ENCODE measurements at regions not wholly inside any gene's neighbourhood (a gene's known extent, or its start where the extent isn't known, plus 50 kb on each side); places are given as distances from the start of the nearest gene placed in this dataset.

DNA sequence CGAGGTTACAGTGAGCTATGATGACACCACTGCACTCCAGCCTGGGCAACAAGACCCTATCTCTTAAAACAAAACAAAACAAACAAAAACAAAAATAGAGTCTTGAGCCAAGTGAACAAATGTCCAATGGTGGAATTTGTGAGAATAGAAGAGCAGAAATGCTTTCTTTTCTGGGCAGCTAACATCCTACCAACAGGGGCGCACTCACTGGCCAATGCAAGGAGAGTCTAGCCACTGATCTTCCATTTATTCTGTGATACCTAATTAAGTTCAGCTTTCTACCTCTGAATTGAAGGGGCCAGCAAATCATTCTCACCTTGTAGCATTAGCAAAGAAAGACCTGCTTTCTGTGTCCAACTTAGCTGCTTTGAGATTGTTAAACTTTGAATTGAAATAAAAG, 301.9 kb upstream of the NR2F2 start:
- no peak for ATAC-seq
- no peak overlapping the region for H3K4me3 Mint-ChIP-seq
- H3K4me1 Mint-ChIP-seq = no peaks in the 10 kb centered on the region
- ChIA-PET CTCF (interaction anchor here (0.6 to 1.1 kb wide), 3 partner anchors 16 to 28 kb away, joined by 3 to 4 read pairs (median 4); no protein-coding TSS in a partner anchor), POLR2A (no interaction called here)
- TF ChIP-seq, protein P1, sequence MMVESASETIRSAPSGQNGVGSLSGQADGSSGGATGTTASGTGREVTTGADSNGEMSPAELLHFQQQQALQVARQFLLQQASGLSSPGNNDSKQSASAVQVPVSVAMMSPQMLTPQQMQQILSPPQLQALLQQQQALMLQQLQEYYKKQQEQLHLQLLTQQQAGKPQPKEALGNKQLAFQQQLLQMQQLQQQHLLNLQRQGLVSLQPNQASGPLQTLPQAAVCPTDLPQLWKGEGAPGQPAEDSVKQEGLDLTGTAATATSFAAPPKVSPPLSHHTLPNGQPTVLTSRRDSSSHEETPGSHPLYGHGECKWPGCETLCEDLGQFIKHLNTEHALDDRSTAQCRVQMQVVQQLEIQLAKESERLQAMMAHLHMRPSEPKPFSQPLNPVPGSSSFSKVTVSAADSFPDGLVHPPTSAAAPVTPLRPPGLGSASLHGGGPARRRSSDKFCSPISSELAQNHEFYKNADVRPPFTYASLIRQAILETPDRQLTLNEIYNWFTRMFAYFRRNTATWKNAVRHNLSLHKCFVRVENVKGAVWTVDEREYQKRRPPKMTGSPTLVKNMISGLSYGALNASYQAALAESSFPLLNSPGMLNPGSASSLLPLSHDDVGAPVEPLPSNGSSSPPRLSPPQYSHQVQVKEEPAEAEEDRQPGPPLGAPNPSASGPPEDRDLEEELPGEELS (CRISPR knock-in tag; IDR thresholded peaks at IDR 0.05) = no peak
- TF ChIP-seq ZBTB21 (CRISPR knock-in tag; IDR thresholded peaks at IDR 0.05; ENCODE audit: borderline replicate concordance) (no peak), PRRX2 (CRISPR knock-in tag; IDR thresholded peaks at IDR 0.05) (no peak), MXD4 (CRISPR knock-in tag; IDR thresholded peaks at IDR 0.05; ENCODE audit: borderline replicate concordance) (no peak), NFYB (CRISPR knock-in tag; conservative IDR thresholded peaks at IDR 0.05; ENCODE audit: low read depth) (no peak), NR1H2 (CRISPR knock-in tag; IDR thresholded peaks at IDR 0.05) (no peak)
- TF ChIP-seq, protein P2, sequence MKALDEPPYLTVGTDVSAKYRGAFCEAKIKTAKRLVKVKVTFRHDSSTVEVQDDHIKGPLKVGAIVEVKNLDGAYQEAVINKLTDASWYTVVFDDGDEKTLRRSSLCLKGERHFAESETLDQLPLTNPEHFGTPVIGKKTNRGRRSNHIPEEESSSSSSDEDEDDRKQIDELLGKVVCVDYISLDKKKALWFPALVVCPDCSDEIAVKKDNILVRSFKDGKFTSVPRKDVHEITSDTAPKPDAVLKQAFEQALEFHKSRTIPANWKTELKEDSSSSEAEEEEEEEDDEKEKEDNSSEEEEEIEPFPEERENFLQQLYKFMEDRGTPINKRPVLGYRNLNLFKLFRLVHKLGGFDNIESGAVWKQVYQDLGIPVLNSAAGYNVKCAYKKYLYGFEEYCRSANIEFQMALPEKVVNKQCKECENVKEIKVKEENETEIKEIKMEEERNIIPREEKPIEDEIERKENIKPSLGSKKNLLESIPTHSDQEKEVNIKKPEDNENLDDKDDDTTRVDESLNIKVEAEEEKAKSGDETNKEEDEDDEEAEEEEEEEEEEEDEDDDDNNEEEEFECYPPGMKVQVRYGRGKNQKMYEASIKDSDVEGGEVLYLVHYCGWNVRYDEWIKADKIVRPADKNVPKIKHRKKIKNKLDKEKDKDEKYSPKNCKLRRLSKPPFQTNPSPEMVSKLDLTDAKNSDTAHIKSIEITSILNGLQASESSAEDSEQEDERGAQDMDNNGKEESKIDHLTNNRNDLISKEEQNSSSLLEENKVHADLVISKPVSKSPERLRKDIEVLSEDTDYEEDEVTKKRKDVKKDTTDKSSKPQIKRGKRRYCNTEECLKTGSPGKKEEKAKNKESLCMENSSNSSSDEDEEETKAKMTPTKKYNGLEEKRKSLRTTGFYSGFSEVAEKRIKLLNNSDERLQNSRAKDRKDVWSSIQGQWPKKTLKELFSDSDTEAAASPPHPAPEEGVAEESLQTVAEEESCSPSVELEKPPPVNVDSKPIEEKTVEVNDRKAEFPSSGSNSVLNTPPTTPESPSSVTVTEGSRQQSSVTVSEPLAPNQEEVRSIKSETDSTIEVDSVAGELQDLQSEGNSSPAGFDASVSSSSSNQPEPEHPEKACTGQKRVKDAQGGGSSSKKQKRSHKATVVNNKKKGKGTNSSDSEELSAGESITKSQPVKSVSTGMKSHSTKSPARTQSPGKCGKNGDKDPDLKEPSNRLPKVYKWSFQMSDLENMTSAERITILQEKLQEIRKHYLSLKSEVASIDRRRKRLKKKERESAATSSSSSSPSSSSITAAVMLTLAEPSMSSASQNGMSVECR (CRISPR knock-in tag; IDR thresholded peaks at IDR 0.05; ENCODE audit: borderline replicate concordance) = no peak
- TF ChIP-seq, protein P3, sequence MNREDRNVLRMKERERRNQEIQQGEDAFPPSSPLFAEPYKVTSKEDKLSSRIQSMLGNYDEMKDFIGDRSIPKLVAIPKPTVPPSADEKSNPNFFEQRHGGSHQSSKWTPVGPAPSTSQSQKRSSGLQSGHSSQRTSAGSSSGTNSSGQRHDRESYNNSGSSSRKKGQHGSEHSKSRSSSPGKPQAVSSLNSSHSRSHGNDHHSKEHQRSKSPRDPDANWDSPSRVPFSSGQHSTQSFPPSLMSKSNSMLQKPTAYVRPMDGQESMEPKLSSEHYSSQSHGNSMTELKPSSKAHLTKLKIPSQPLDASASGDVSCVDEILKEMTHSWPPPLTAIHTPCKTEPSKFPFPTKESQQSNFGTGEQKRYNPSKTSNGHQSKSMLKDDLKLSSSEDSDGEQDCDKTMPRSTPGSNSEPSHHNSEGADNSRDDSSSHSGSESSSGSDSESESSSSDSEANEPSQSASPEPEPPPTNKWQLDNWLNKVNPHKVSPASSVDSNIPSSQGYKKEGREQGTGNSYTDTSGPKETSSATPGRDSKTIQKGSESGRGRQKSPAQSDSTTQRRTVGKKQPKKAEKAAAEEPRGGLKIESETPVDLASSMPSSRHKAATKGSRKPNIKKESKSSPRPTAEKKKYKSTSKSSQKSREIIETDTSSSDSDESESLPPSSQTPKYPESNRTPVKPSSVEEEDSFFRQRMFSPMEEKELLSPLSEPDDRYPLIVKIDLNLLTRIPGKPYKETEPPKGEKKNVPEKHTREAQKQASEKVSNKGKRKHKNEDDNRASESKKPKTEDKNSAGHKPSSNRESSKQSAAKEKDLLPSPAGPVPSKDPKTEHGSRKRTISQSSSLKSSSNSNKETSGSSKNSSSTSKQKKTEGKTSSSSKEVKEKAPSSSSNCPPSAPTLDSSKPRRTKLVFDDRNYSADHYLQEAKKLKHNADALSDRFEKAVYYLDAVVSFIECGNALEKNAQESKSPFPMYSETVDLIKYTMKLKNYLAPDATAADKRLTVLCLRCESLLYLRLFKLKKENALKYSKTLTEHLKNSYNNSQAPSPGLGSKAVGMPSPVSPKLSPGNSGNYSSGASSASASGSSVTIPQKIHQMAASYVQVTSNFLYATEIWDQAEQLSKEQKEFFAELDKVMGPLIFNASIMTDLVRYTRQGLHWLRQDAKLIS (CRISPR knock-in tag; IDR thresholded peaks at IDR 0.05; ENCODE audit: borderline replicate concordance) = no peak
- TF ChIP-seq, protein P4, sequence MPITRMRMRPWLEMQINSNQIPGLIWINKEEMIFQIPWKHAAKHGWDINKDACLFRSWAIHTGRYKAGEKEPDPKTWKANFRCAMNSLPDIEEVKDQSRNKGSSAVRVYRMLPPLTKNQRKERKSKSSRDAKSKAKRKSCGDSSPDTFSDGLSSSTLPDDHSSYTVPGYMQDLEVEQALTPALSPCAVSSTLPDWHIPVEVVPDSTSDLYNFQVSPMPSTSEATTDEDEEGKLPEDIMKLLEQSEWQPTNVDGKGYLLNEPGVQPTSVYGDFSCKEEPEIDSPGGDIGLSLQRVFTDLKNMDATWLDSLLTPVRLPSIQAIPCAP (CRISPR knock-in tag; IDR thresholded peaks at IDR 0.05) = no peak
- TF ChIP-seq, protein P5, sequence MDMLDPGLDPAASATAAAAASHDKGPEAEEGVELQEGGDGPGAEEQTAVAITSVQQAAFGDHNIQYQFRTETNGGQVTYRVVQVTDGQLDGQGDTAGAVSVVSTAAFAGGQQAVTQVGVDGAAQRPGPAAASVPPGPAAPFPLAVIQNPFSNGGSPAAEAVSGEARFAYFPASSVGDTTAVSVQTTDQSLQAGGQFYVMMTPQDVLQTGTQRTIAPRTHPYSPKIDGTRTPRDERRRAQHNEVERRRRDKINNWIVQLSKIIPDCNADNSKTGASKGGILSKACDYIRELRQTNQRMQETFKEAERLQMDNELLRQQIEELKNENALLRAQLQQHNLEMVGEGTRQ (CRISPR knock-in tag; IDR thresholded peaks at IDR 0.05) = no peak
- TF ChIP-seq, protein P6, sequence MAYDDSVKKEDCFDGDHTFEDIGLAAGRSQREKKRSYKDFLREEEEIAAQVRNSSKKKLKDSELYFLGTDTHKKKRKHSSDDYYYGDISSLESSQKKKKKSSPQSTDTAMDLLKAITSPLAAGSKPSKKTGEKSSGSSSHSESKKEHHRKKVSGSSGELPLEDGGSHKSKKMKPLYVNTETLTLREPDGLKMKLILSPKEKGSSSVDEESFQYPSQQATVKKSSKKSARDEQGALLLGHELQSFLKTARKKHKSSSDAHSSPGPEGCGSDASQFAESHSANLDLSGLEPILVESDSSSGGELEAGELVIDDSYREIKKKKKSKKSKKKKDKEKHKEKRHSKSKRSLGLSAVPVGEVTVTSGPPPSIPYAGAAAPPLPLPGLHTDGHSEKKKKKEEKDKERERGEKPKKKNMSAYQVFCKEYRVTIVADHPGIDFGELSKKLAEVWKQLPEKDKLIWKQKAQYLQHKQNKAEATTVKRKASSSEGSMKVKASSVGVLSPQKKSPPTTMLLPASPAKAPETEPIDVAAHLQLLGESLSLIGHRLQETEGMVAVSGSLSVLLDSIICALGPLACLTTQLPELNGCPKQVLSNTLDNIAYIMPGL (CRISPR knock-in tag; IDR thresholded peaks at IDR 0.05) = no peak
- TF ChIP-seq, protein P7, sequence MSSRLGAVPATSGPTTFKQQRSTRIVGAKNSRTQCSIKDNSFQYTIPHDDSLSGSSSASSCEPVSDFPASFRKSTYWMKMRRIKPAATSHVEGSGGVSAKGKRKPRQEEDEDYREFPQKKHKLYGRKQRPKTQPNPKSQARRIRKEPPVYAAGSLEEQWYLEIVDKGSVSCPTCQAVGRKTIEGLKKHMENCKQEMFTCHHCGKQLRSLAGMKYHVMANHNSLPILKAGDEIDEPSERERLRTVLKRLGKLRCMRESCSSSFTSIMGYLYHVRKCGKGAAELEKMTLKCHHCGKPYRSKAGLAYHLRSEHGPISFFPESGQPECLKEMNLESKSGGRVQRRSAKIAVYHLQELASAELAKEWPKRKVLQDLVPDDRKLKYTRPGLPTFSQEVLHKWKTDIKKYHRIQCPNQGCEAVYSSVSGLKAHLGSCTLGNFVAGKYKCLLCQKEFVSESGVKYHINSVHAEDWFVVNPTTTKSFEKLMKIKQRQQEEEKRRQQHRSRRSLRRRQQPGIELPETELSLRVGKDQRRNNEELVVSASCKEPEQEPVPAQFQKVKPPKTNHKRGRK (CRISPR knock-in tag; IDR thresholded peaks at IDR 0.05; ENCODE audit: borderline replicate concordance) = no peak
- H3K27ac Mint-ChIP-seq = no peak overlapping the region
- no peak for DNase-seq (ENCODE audit: low spot score)
- peaks cover 7% of the 10 kb centered on the region for H3K27me3 Mint-ChIP-seq (ENCODE audit: low read depth)
- H3K36me3 Mint-ChIP-seq = no peaks in the 10 kb centered on the region
- peaks cover 4% of the 10 kb centered on the region; the same call in 1 of the 2 replicates for H3K9me3 Mint-ChIP-seq
